ENCODE measurements at regions not wholly inside any gene's neighbourhood (a gene's known extent, or its start where the extent isn't known, plus 50 kb on each side); places are given as distances from the start of the nearest gene placed in this dataset.
"Not testable (repeated sequence)": the region's sequence is repeated elsewhere in the genome, so short reads cannot be mapped to it uniquely, and the experiment has no call there.

DNA sequence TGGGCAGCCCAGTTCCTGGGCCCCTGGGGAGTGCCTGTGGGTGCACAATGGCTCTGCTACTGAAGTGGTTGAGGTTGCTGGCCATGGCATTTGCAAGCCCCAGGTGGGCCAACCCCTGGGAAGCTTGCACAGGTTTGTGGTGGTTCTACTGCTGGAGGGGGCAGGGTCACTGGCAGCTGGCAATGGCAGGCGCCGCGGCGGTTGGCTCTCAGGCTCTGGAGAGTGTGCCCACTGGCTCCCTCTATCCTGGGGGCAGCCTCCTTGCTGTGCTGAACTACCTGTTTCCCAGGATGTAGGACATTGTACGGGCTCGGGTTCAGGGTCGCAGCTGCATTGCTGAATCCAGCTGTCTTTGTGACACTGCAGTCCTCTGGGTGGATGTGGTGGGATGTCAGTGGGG lies 180.2 kb upstream of the HES1 start:
- ATAC-seq (replicated peaks; ENCODE audit: extremely low read depth, poor library complexity, severe bottlenecking): no peak
- Mint-ChIP-seq H3K4me1 (no peaks in the 10 kb centered on the region), H3K27ac (ENCODE audit: low read depth) (no peak overlapping the region), H3K36me3 (ENCODE audit: insufficient read depth) (no peaks in the 10 kb centered on the region), H3K27me3 (peaks cover 49% of the 10 kb centered on the region), H3K4me3 (no peak overlapping the region), H3K9me3 (peaks cover 19% of the 10 kb centered on the region)
- no peak for DNase-seq (ENCODE audit: low spot score in 2 of 2)

DNA sequence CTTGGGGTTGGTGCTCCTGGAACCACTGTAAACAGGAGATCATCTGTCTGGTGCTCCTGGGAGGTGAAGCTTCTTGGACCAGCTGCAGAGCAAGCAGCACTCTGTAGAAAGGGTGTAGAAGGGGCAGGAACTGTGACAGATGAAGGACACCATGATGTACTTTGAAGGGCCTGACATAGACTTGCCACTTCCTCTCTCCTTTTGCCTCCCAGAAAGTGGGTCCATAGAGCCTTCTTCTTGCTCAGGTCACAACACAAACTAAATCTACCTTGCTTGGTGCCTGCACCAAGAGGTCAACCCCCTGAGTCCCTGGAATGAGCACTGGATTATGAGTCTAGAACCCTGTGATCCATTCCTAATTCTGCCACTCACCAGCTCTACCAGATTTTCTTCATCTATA lies 176.1 kb upstream of the HES1 start:
- no peak overlapping the region for H3K4me3 Mint-ChIP-seq
- H3K27ac Mint-ChIP-seq (ENCODE audit: low read depth): no peak overlapping the region
- peaks cover 76% of the 10 kb centered on the region for H3K27me3 Mint-ChIP-seq
- H3K9me3 Mint-ChIP-seq: peaks cover 12% of the 10 kb centered on the region
- DNase-seq (ENCODE audit: low spot score in 2 of 2): no peak
- no peaks in the 10 kb centered on the region for H3K4me1 Mint-ChIP-seq
- no peak for ATAC-seq (replicated peaks; ENCODE audit: extremely low read depth, poor library complexity, severe bottlenecking)
- no peaks in the 10 kb centered on the region for H3K36me3 Mint-ChIP-seq (ENCODE audit: insufficient read depth)

DNA sequence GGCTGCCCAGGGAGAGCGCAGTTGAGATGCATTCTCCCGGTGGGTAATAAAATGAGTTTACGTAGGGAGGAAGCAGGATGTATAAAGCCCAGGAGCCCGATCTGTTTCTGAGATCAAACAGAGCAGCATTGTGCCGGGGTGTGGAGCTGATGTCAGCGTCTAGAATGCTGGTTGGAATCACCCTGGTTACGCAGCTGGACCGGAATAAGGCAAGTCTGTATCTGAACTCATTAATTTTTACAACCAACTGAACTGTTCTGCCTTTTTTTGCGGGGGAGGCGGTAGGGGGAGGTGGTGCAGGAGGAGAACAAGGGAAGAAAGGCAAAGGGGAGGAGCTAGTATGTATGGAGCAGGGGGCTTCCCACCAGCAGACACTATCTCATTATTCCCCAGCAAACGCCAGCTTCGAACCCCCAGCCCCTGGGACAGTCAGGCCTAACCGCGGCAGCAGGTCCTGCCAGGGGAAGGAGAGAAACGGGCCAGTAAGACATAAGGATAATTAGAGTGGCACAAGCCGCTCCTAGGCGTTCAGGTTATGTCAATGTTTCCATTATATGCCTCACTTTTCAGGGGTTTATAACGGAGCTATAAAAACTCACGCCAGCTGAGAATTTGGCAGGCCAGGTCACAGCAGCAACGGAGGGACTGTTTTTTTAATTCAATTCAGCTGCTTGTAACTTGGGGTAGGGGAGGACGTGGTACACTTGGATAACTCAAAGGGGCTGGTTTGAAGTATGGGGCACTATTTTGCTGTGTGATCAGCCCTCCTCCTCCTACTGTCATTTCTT lies 175.3 kb upstream of the HES1 start:
- H3K27ac Mint-ChIP-seq (ENCODE audit: low read depth): no peak overlapping the region
- peaks cover 7% of the 10 kb centered on the region for H3K9me3 Mint-ChIP-seq
- no peaks in the 10 kb centered on the region for H3K36me3 Mint-ChIP-seq (ENCODE audit: insufficient read depth)
- H3K4me1 Mint-ChIP-seq: no peaks in the 10 kb centered on the region
- no peak overlapping the region for H3K4me3 Mint-ChIP-seq
- H3K27me3 Mint-ChIP-seq: peaks cover 84% of the 10 kb centered on the region
- DNase-seq (ENCODE audit: low spot score in 2 of 2) (no peak), ATAC-seq (replicated peaks; ENCODE audit: extremely low read depth, poor library complexity, severe bottlenecking) (no peak)

DNA sequence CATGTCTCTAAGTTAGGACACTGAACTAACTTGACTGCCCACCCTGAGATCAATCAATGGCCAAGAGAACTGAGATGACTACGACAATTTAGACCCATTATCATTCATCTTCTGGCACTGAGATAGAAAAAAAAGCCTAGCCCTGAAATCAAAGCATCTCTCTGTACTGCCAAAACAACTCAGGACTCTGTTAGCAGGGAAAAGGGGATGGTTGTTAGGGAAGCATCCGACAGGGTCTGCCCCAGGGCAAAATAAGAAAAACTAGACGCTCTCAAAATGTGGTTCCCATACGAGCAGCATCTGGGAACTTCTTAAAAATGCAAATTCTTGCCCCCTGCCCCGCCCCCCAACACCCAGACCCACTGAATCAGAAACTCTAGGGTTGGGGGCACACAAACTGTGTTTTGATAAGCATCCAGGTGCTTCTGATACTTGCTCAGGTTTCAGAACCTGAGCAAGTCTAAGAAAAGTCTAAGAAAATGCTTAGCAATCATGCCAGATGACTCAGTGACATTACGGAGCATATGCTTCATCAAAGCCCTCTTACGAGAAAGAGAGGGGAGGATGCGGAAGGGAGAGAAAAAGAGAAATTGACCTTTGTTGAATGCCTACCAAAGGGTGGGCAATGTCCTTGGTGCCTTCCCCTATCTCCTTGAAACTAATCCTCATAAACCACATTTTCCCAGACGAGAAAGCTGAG lies 172.8 kb upstream of the HES1 start:
- Mint-ChIP-seq H3K27me3 (peaks cover 79% of the 10 kb centered on the region), H3K4me1 (no peaks in the 10 kb centered on the region)

DNA sequence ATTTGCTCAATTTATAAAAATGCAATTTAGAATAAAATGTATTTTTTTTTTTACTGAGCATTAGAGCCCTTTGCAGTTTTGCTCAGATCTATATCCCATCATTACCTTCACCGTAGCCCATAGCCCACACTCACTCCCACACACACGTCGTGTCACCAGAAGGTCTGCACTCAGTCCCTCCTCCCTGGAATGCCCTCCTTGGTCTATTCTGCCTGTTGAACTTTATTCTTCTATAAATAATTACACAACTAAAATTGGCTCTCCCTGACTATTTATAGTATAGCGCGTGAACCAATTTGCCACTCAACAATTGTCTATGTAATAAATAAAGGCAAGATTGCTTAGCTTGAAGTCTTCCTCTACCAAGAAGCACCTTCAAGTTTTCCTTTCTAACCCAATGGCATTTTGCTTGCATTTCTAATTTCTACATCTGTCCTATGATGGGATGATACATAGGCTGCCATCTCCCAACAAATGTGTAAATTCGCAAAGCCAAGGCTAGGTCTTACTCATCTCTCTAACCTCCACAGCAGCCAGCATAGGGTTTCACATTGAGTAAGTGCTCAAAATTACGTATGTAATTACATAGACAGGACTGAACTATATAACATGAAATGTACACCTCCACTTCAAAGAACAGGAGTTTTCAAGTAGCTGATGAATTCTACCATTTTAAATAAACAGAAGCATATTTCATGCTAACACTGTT lies 172.0 kb upstream of the HES1 start:
- Mint-ChIP-seq H3K36me3 (ENCODE audit: insufficient read depth) (no peaks in the 10 kb centered on the region), H3K27me3 (peaks cover 74% of the 10 kb centered on the region), H3K4me3 (no peak overlapping the region), H3K27ac (ENCODE audit: low read depth) (no peak overlapping the region), H3K9me3 (no peaks in the 10 kb centered on the region), H3K4me1 (no peaks in the 10 kb centered on the region)
- ATAC-seq (replicated peaks; ENCODE audit: extremely low read depth, poor library complexity, severe bottlenecking) (no peak), DNase-seq (ENCODE audit: low spot score in 2 of 2) (no peak)

More for the DNA sequence above, 172.8 kb upstream of the HES1 start:
- H3K36me3 Mint-ChIP-seq (ENCODE audit: insufficient read depth): no peaks in the 10 kb centered on the region
- H3K9me3 Mint-ChIP-seq: no peaks in the 10 kb centered on the region
- ATAC-seq (replicated peaks; ENCODE audit: extremely low read depth, poor library complexity, severe bottlenecking) (no peak), DNase-seq (ENCODE audit: low spot score in 2 of 2) (no peak)
- H3K27ac Mint-ChIP-seq (ENCODE audit: low read depth): no peak overlapping the region
- H3K4me3 Mint-ChIP-seq: no peak overlapping the region

DNA sequence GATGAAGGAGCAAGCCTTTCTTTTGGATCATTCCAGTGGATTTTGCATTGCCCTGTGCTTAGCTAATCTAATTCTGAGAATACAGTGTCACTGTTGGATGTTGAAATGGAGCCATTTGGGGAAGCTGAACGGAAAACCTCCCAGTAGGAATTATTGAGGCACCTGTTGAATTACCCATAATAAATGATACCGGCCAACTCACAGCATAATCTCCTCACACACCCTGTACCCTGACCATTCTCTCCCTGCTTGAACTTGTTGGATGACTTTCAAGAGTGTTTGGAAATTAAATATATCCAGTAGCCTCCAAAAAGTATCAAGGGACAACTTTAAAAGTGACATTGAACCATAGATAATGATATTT lies 171.4 kb upstream of the HES1 start:
- H3K4me1 Mint-ChIP-seq: no peaks in the 10 kb centered on the region
- ATAC-seq (replicated peaks; ENCODE audit: extremely low read depth, poor library complexity, severe bottlenecking): no peak
- peaks cover 68% of the 10 kb centered on the region for H3K27me3 Mint-ChIP-seq
- no peaks in the 10 kb centered on the region for H3K36me3 Mint-ChIP-seq (ENCODE audit: insufficient read depth)
- H3K9me3 Mint-ChIP-seq: no peaks in the 10 kb centered on the region
- no peak overlapping the region for H3K27ac Mint-ChIP-seq (ENCODE audit: low read depth)
- no peak for DNase-seq (ENCODE audit: low spot score in 2 of 2)
- no peak overlapping the region for H3K4me3 Mint-ChIP-seq

DNA sequence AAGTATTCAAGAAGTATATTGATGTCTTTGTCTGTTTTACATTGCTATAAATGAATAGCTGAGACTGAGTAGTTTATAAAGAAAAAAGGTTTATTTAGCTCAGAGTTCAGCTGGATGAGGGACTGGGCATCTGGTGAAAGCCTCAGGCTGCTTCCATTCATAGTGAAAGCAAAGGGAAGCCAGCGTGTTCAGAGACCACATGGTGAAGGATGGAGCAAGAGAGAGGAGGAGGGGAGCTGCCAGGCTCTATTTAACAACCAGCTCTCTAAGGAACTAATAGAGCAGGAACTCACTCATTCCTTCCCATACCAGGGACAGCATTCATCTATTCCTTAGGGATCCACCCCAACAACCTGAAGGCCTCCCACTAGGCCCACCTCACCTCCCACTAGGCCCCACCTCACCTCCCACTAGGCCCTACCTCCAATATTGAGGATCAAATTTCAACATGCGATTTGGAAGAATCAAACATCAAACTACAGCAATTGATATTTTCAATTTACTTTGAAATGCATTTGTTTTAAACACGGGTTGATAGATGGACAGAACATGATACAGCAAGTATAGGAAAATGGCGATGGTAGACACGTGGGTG lies 167.5 kb upstream of the HES1 start:
- Mint-ChIP-seq H3K27me3 (peaks cover 51% of the 10 kb centered on the region), H3K4me1 (no peaks in the 10 kb centered on the region), H3K9me3 (no peaks in the 10 kb centered on the region), H3K27ac (ENCODE audit: low read depth) (no peak overlapping the region), H3K36me3 (ENCODE audit: insufficient read depth) (no peaks in the 10 kb centered on the region), H3K4me3 (no peak overlapping the region)
- ATAC-seq (replicated peaks; ENCODE audit: extremely low read depth, poor library complexity, severe bottlenecking) (no peak), DNase-seq (ENCODE audit: low spot score in 2 of 2) (no peak)

DNA sequence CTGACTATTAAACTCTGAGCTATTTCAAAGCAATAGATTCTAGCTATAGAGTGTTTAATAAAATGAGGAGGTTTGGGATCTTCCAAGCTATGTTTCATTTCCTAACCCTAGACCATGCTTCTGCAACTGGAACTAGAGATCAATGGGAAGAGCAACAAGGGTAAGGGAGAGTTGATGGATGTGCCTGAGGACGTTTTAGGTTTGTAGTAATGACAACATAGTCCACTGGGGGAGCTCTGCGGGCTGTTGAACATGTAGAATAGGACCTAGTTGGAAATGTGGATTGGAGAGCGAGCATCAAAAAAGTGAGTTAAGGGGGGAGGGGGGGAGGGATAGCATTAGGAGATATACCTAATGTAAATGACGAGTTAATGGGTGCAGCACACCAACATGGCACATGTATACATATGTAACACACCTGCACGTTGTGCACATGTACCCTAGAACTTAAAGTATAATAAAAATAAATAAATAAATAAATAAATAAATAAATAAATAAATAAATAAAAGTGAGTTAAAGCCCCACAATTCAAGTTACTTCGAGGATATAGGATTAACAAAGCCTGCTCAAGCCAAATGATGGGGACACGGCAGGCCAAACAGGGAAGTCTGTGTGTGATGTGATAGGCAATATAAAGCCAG lies 165.7 kb upstream of the HES1 start:
- not testable (repeated sequence) for H3K4me1 Mint-ChIP-seq; H3K4me3 Mint-ChIP-seq; DNase-seq (ENCODE audit: low spot score in 2 of 2); ATAC-seq (replicated peaks; ENCODE audit: extremely low read depth, poor library complexity, severe bottlenecking); H3K36me3 Mint-ChIP-seq (ENCODE audit: insufficient read depth); H3K9me3 Mint-ChIP-seq; H3K27ac Mint-ChIP-seq (ENCODE audit: low read depth)
- H3K27me3 Mint-ChIP-seq: peaks cover 43% of the 10 kb centered on the region

DNA sequence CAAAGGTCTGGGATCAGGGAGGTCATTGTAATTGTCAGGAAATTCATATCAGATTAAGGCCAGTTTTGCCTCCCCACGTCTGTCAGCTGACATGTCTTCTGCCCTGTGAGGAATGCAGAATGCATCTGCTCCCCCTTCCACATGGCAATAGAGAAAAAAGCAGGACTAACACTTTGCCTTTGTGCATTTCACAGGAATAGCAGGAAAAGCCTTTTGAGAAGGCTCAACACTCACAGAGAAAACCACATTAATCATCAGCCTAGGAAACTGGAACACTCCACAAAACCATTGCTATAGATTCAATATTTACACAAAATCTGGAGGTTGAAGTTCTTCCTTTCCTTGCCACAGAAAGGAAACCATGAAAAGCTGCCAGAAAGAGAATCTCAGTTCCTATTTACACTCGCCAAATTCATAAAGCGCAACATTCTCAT lies 165.2 kb upstream of the HES1 start:
- ATAC-seq (replicated peaks; ENCODE audit: extremely low read depth, poor library complexity, severe bottlenecking) (no peak), DNase-seq (ENCODE audit: low spot score in 2 of 2) (no peak)
- no peaks in the 10 kb centered on the region for H3K9me3 Mint-ChIP-seq
- no peak overlapping the region for H3K4me3 Mint-ChIP-seq
- H3K27me3 Mint-ChIP-seq: peaks cover 37% of the 10 kb centered on the region
- H3K4me1 Mint-ChIP-seq: no peaks in the 10 kb centered on the region
- no peak overlapping the region for H3K27ac Mint-ChIP-seq (ENCODE audit: low read depth)
- H3K36me3 Mint-ChIP-seq (ENCODE audit: insufficient read depth): peaks cover 3% of the 10 kb centered on the region

DNA sequence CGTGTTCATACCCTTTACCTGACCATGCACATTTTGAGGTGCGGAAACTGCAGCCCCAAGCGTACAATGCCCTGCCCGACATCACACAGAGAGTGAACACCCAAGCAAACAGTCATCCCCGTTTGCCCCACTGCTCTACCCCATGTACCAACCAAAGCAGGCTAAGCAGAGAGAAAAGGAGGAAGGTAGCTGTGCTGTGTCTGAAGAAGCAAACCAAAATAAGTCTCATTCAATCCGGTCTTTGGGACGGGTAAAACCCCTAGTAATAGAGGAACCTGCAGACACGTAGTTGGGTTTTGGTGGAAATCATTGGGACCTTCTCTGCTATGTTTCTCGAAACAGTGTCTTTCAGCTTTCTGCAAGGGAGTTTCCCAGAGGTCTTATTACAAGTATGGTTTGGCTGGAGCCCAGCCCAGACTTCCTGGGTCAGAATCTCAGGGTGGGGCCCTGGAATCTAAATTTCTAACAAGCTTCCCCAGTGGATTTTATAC lies 164.6 kb upstream of the HES1 start:
- DNase-seq (ENCODE audit: low spot score in 2 of 2): no peak
- Mint-ChIP-seq H3K4me1 (no peaks in the 10 kb centered on the region), H3K36me3 (ENCODE audit: insufficient read depth) (peaks cover 3% of the 10 kb centered on the region), H3K27ac (ENCODE audit: low read depth) (no peak overlapping the region), H3K9me3 (no peaks in the 10 kb centered on the region), H3K4me3 (no peak overlapping the region), H3K27me3 (peaks cover 32% of the 10 kb centered on the region)
- ATAC-seq (replicated peaks; ENCODE audit: extremely low read depth, poor library complexity, severe bottlenecking): no peak

DNA sequence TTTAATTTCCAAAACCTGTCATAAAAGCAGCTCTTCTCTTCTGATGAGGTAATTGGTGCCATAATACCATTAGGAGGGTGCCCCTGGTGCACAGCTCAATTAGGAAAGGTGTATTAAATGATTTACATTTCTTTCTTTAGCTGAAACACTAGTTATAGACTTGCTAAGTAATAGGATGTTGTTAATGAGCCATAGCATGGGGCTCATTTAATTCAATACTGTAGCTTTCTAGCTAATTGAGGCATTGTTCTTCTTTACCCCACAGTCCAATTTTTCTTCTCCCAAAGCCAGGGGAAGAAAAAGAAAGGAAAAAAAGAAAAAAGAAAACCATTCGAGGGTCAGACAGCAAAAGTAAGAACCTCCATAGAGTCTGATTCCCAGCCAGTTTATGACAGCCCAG lies 164.0 kb upstream of the HES1 start:
- ATAC-seq (replicated peaks; ENCODE audit: extremely low read depth, poor library complexity, severe bottlenecking): no peak

DNA sequence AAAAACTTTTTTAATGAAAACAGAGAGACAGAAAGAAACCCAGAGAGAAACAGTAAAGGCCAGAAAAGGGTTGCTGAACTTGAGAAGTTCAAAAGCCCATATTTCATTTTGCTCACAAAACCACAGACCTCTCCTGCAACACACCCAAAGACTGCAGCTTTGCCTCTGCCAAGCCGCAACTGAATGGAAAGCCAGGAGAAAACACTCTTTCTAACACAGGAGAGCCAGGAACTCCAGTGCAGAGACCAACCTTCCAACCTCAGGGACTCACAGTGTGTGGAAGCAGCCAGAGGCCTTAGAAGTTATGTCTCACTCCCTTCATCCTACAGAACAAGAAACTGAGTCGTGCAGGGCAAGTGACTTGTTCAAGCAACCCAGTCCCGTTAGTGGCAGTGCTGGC lies 163.1 kb upstream of the HES1 start:
- DNase-seq (ENCODE audit: low spot score in 2 of 2) (no peak), ATAC-seq (replicated peaks; ENCODE audit: extremely low read depth, poor library complexity, severe bottlenecking) (no peak)
- Mint-ChIP-seq H3K27ac (ENCODE audit: low read depth) (no peak overlapping the region), H3K27me3 (peaks cover 30% of the 10 kb centered on the region), H3K4me1 (no peaks in the 10 kb centered on the region), H3K36me3 (ENCODE audit: insufficient read depth) (peaks cover 3% of the 10 kb centered on the region), H3K9me3 (no peaks in the 10 kb centered on the region), H3K4me3 (no peak overlapping the region)

More for the DNA sequence above, 164.0 kb upstream of the HES1 start:
- H3K9me3 Mint-ChIP-seq: no peaks in the 10 kb centered on the region
- no peaks in the 10 kb centered on the region for H3K4me1 Mint-ChIP-seq
- no peak overlapping the region for H3K27ac Mint-ChIP-seq (ENCODE audit: low read depth)
- peaks cover 3% of the 10 kb centered on the region for H3K36me3 Mint-ChIP-seq (ENCODE audit: insufficient read depth)
- no peak for DNase-seq (ENCODE audit: low spot score in 2 of 2)
- H3K4me3 Mint-ChIP-seq: no peak overlapping the region
- peaks cover 30% of the 10 kb centered on the region for H3K27me3 Mint-ChIP-seq

Data from central memory CD8-positive, alpha-beta T cell (primary cell).